ENCODE measurements at regions not wholly inside any gene's neighbourhood (a gene's known extent, or its start where the extent isn't known, plus 50 kb on each side); places are given as distances from the start of the nearest gene placed in this dataset.

- TF ChIP-seq ZNF274 (IDR thresholded peaks at IDR 0.05; ENCODE audit: low read depth, low read length) (no peak), SUZ12 (IDR thresholded peaks at IDR 0.05; ENCODE audit: extremely low read depth, insufficient read depth, insufficient read length) (no peak), YY1 (IDR thresholded peaks at IDR 0.05; ENCODE audit: insufficient read depth, insufficient read length) (no peak)
These were observed 135.9 kb downstream of the TUSC1 start for GRCh38 chr9:25542319-25542718.
